ENCODE measurements at regions not wholly inside any gene's neighbourhood (a gene's known extent, or its start where the extent isn't known, plus 50 kb on each side); places are given as distances from the start of the nearest gene placed in this dataset.

GRCh38 chr2:66242099-66242789, 192.7 kb upstream of the MEIS1 start:
- DNase-seq (ENCODE audit: extremely low read depth, low read depth): no peak
- no peak for TF ChIP-seq CTCF (IDR thresholded peaks at IDR 0.05; ENCODE audit: low read depth, low read length, missing control alignments)
- no peak overlapping the region for H3K4me3 ChIP-seq (replicated peaks; ENCODE audit: low read depth, low read length)

- H3K4me3 ChIP-seq (replicated peaks; ENCODE audit: low read depth, low read length): no peak overlapping the region
- TF ChIP-seq CTCF (IDR thresholded peaks at IDR 0.05; ENCODE audit: low read depth, low read length, missing control alignments): no peak
- no peak for DNase-seq (ENCODE audit: extremely low read depth, low read depth)
Measured at GRCh38 chr2:66240286-66240685, 194.6 kb upstream of the MEIS1 start.

GRCh38 chr2:66239655-66240054, 195.3 kb upstream of the MEIS1 start:
- no peak overlapping the region for H3K4me3 ChIP-seq (replicated peaks; ENCODE audit: low read depth, low read length)
- no peak for TF ChIP-seq CTCF (IDR thresholded peaks at IDR 0.05; ENCODE audit: low read depth, low read length, missing control alignments)
- no peak for DNase-seq (ENCODE audit: extremely low read depth, low read depth)

- no peak overlapping the region for H3K4me3 ChIP-seq (replicated peaks; ENCODE audit: low read depth, low read length)
- DNase-seq (ENCODE audit: extremely low read depth, low read depth): no peak
- TF ChIP-seq CTCF (IDR thresholded peaks at IDR 0.05; ENCODE audit: low read depth, low read length, missing control alignments): no peak
Measured at GRCh38 chr2:66237803-66238379, 197.0 kb upstream of the MEIS1 start.

GRCh38 chr2:66236816-66237802, 197.8 kb upstream of the MEIS1 start:
- DNase-seq (ENCODE audit: extremely low read depth, low read depth): no peak
- no peak overlapping the region for H3K4me3 ChIP-seq (replicated peaks; ENCODE audit: low read depth, low read length)
- TF ChIP-seq CTCF (IDR thresholded peaks at IDR 0.05; ENCODE audit: low read depth, low read length, missing control alignments): no peak

GRCh38 chr2:66236067-66236685, 198.7 kb upstream of the MEIS1 start:
- DNase-seq (ENCODE audit: extremely low read depth, low read depth): no peak
- TF ChIP-seq CTCF (IDR thresholded peaks at IDR 0.05; ENCODE audit: low read depth, low read length, missing control alignments): no peak
- H3K4me3 ChIP-seq (replicated peaks; ENCODE audit: low read depth, low read length): no peak overlapping the region

Data from HFF-Myc (cell line).